Left ventricle myocardium inferior (tissue), 1 donor: ENCODE measurements at regions not wholly inside any gene's neighbourhood (a gene's known extent, or its start where the extent isn't known, plus 50 kb on each side); places are given as distances from the start of the nearest gene placed in this dataset.

Experiments
- DNase-seq: peaks from one replicate; pipeline ENCODE4 v3.0.0-alpha.2; 2020
- H3K27ac ChIP-seq: fragments of 200-600 bp; replicated peaks from 2 replicates; pipeline ENCODE4 v1.8.0; 2021
- H3K27me3 ChIP-seq: fragments of 200-600 bp; 2 replicates; pipeline ENCODE4 v1.8.0; 2021; ENCODE audit warnings: low read depth
- H3K36me3 ChIP-seq: fragments of 200-600 bp; 2 replicates; pipeline ENCODE4 v1.8.0; 2021
- H3K4me1 ChIP-seq: fragments of 200-600 bp; 2 replicates; pipeline ENCODE4 v1.8.0; 2021
- H3K4me3 ChIP-seq: fragments of 200-600 bp; 2 replicates; pipeline ENCODE4 v1.8.0; 2021; ENCODE audit warnings: mild to moderate bottlenecking, moderate library complexity
- H3K9me3 ChIP-seq: fragments of 200-600 bp; replicated peaks from 2 replicates; pipeline ENCODE4 v1.8.0; 2021
- intact Hi-C: fragments of 100-400 bp; cut with micrococcal nuclease; formaldehyde crosslinking; loops from one replicate; pipeline ENCODE4 v1.11.0; 2022
- TF ChIP-seq, protein P1 (sequence below): fragments of 200-600 bp; IDR thresholded peaks from 2 replicates; pipeline ENCODE4 v1.8.0; 2021; ENCODE audit warnings: antibody characterized with exemption, mild to moderate bottlenecking, borderline replicate concordance
- donor health status: DM: no; HTN: yes; CAD: no; lungs with severe emphysema.

DNA sequence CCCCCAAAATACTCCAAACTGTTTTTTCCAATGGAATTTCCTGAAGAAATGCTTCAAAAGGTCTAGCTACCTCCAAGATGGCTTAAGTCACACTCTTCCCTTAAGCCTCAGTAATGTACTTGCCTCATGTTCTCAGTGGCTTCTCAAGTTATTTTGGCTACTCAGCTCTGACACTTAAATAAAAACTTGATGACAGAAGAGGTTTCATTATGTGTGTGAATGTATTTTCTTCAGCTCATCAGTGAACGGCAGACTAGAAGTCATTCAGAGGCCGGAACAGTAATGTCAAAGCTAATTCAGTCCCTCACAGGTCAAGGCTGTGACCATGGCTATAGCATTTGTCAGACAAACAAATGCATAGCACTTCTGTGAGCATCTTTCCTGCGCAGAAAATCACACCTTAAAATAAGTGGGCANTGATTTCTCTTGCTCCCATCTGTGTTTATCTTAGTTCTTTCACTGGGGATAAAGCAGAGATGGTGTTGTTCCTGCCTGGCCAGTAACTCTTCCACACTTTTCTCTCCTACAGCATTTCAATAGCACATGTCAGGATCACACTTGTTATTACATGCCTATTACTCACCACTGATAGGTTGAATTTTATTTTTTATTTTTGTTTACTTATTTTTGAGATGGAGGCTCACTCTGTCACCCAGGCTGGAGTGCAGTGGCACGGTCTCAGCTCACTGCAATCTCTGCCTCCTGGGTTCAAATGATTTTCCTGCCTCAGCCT is 68.5 kb upstream of the PLCL2 start:
- Histone ChIP-seq H3K9me3 (peaks cover 7% of the 10 kb centered on the region), H3K36me3 (no peaks in the 10 kb centered on the region), H3K4me1 (no peaks in the 10 kb centered on the region), H3K4me3 (no peak overlapping the region), H3K27me3 (no peaks in the 10 kb centered on the region), H3K27ac (no peak overlapping the region)
- intact Hi-C loops = no loop called here
- no peak for DNase-seq
- TF ChIP-seq, protein P1, sequence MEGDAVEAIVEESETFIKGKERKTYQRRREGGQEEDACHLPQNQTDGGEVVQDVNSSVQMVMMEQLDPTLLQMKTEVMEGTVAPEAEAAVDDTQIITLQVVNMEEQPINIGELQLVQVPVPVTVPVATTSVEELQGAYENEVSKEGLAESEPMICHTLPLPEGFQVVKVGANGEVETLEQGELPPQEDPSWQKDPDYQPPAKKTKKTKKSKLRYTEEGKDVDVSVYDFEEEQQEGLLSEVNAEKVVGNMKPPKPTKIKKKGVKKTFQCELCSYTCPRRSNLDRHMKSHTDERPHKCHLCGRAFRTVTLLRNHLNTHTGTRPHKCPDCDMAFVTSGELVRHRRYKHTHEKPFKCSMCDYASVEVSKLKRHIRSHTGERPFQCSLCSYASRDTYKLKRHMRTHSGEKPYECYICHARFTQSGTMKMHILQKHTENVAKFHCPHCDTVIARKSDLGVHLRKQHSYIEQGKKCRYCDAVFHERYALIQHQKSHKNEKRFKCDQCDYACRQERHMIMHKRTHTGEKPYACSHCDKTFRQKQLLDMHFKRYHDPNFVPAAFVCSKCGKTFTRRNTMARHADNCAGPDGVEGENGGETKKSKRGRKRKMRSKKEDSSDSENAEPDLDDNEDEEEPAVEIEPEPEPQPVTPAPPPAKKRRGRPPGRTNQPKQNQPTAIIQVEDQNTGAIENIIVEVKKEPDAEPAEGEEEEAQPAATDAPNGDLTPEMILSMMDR = no peak

DNA sequence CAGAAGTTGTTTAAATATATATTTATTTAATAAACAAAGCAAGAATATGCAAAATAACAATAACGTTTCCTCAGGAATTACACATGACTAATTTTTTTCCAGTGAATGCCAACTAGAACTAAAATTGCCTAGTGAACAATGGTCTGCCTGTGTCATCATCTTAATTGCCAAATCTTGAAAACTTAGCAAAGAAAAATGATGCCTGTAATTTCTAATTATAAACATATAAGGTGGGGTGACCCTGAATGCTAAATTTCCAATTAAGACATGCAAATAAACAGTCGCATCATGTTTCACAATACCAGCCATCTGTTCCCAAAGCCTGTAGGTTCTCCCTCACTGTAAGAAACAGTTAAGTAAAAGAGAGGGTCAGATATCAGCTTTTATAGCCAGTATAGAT is 67.6 kb upstream of the PLCL2 start:
- Histone ChIP-seq H3K27me3 (no peaks in the 10 kb centered on the region), H3K27ac (no peak overlapping the region), H3K9me3 (peaks cover 7% of the 10 kb centered on the region), H3K4me1 (no peaks in the 10 kb centered on the region), H3K4me3 (no peak overlapping the region), H3K36me3 (no peaks in the 10 kb centered on the region)
- TF ChIP-seq, protein P1 = no peak
- DNase-seq = no peak
- intact Hi-C loops = no loop called here

DNA sequence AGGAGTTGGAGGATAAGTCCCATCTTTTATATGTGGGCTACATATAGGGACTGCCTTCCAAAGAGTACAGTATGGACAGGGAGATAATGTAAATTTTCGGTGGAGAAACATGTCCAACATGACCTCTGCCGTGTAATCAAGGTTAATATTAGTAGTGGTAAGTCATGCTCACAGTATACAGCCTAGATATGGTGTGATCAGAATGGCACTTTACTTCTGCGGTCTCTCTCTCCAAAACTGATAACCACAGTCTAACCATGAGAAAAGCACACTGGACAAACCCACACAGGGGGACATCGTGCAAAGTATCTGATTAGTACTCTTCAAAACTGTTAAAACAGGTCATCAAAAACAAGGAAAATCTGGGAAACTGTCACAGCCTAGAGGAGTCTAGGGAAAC is 66.6 kb upstream of the PLCL2 start:
- Histone ChIP-seq H3K27me3 (no peaks in the 10 kb centered on the region), H3K4me1 (no peaks in the 10 kb centered on the region), H3K9me3 (peaks cover 7% of the 10 kb centered on the region), H3K4me3 (no peak overlapping the region), H3K36me3 (no peaks in the 10 kb centered on the region), H3K27ac (no peak overlapping the region)
- DNase-seq = no peak
- TF ChIP-seq, protein P1 = no peak
- intact Hi-C loops = no loop called here

DNA sequence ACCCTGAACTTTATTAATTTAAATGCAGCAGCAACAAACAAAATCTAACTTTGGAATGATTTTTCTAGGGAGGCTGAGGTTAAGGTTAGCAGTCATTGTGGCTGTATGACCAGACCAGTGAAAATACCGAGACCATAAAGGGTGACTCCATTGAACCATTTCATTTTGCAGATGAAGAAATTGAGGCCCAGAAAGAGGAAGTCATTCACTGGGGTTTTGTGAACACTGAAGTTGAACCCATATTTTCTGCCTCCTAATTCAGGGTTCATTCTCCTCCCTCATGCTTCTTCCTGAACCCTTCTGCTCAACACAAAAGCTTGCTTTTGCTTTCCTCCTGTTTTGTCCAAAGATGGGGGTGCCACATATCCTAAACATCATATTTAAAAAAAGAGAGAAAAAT is 65.8 kb upstream of the PLCL2 start:
- Histone ChIP-seq H3K36me3 (no peaks in the 10 kb centered on the region), H3K4me1 (no peaks in the 10 kb centered on the region), H3K27ac (no peak overlapping the region), H3K27me3 (no peaks in the 10 kb centered on the region), H3K4me3 (no peak overlapping the region), H3K9me3 (peaks cover 7% of the 10 kb centered on the region)
- intact Hi-C loops = no loop called here
- DNase-seq = no peak
- TF ChIP-seq, protein P1 = no peak

DNA sequence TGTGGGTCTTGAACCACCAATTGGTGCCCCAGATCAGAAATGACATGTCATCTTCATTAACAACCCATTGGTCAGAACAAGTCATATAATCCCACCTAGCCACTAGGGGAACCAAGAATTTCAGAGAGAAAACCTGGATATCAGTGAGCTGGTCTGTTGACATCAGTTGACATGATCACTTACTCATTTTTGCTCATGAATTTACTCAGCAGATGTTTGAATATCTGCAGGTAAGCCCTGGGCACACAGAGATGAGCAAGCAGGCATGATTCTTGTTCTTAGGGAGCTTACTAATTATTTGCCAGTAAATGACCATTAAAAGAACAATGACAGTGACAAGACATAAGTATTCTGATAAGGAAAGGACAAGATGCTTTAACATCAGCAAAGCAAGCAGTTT is 64.3 kb upstream of the PLCL2 start:
- DNase-seq = no peak

More for the DNA sequence above, 64.3 kb upstream of the PLCL2 start:
- Histone ChIP-seq H3K4me3 (no peak overlapping the region), H3K36me3 (no peaks in the 10 kb centered on the region), H3K4me1 (no peaks in the 10 kb centered on the region), H3K27ac (no peak overlapping the region), H3K9me3 (peaks cover 7% of the 10 kb centered on the region), H3K27me3 (no peaks in the 10 kb centered on the region)
- intact Hi-C loops = no loop called here
- TF ChIP-seq, protein P1 = no peak
